WTC11 (cell line): ENCODE measurements at regions not wholly inside any gene's neighbourhood (a gene's known extent, or its start where the extent isn't known, plus 50 kb on each side); places are given as distances from the start of the nearest gene placed in this dataset.
"Not testable (repeated sequence)": the region's sequence is repeated elsewhere in the genome, so short reads cannot be mapped to it uniquely, and the experiment has no call there.

Source experiments
- ATAC-seq: fragments of 200-7000 bp; cut with Tn5 transposase; 2 replicates; pipeline ENCODE4 v1.10.0; 2021; ENCODE audit warnings: mild to moderate bottlenecking, moderate library complexity
- CTCF ChIA-PET: fragments of 300-600 bp; sonication (Branson Sonifier 250); formaldehyde crosslinking; loops from one replicate; lab custom pipeline; 2021; ENCODE audit warnings: antibody characterized with exemption; lab: Charles Lee
- POLR2A ChIA-PET: fragments of 350-600 bp; sonication (Branson Sonifier 250); formaldehyde crosslinking; loops from one replicate; lab custom pipeline; 2021; ENCODE audit warnings: antibody characterized with exemption; lab: Charles Lee
- DNase-seq: peaks from one replicate; pipeline ENCODE4 v3.0.0; 2021; ENCODE audit warnings: low spot score
- H3K27ac Mint-ChIP-seq: 2 replicates; pipeline ENCODE4 v1.8.0; 2021; ENCODE audit warnings: mixed read lengths
- H3K27me3 Mint-ChIP-seq: 2 replicates; pipeline ENCODE4 v1.8.0; 2021; ENCODE audit warnings: low read depth, mild to moderate bottlenecking, moderate library complexity, mixed read lengths
- H3K36me3 Mint-ChIP-seq: 2 replicates; pipeline ENCODE4 v1.8.0; 2021; ENCODE audit warnings: mixed read lengths
- H3K4me1 Mint-ChIP-seq: 2 replicates; pipeline ENCODE4 v1.8.0; 2022; ENCODE audit warnings: mixed read lengths
- H3K4me3 Mint-ChIP-seq: 2 replicates; pipeline ENCODE4 v1.8.0; 2021; ENCODE audit warnings: mild to moderate bottlenecking, moderate library complexity, mixed read lengths
- H3K9me3 Mint-ChIP-seq: 2 replicates; pipeline ENCODE4 v1.8.0; 2021; ENCODE audit warnings: mixed read lengths
- CREB1 ChIP-seq: sonication (generic); formaldehyde crosslinking; IDR thresholded peaks from 2 replicates; pipeline ENCODE4 v1.8.0; 2023; ENCODE audit warnings: mild to moderate bottlenecking, missing genetic modification reagents
- EMX1 ChIP-seq: fragments of 250-450 bp; sonication (Bioruptor Pico); IDR thresholded peaks from 2 replicates; pipeline ENCODE4 v1.8.0; 2021; ENCODE audit warnings: mild to moderate bottlenecking
- FOXJ3 ChIP-seq: sonication (generic); formaldehyde crosslinking; IDR thresholded peaks from 2 replicates; pipeline ENCODE4 v1.9.0; 2021; ENCODE audit warnings: missing genetic modification reagents, mild to moderate bottlenecking, borderline replicate concordance
- SMAD4 ChIP-seq: sonication (generic); formaldehyde crosslinking; IDR thresholded peaks from 2 replicates; pipeline ENCODE4 v1.8.0; 2022; ENCODE audit warnings: mild to moderate bottlenecking, missing genetic modification reagents
- ZNF396 ChIP-seq: fragments of 250-450 bp; sonication (Bioruptor Pico); IDR thresholded peaks from 2 replicates; pipeline ENCODE4 v1.8.0; 2021; ENCODE audit warnings: mild to moderate bottlenecking, moderate library complexity, borderline replicate concordance
- ZNF671 ChIP-seq: fragments of 250-450 bp; sonication (Bioruptor Pico); IDR thresholded peaks from 2 replicates; pipeline ENCODE4 v1.8.0; 2021; ENCODE audit warnings: mild to moderate bottlenecking
- TF ChIP-seq, protein P1 (sequence below): sonication (generic); formaldehyde crosslinking; IDR thresholded peaks from 2 replicates; pipeline ENCODE4 v1.8.1; 2023; ENCODE audit warnings: mild to moderate bottlenecking, moderate library complexity, missing genetic modification reagents
- TF ChIP-seq, protein P2 (sequence below): sonication (generic); formaldehyde crosslinking; IDR thresholded peaks from 2 replicates; pipeline ENCODE4 v1.8.1; 2022; ENCODE audit warnings: missing genetic modification reagents, borderline replicate concordance
- TF ChIP-seq, protein P3 (sequence below): fragments of 200-600 bp; IDR thresholded peaks from 2 replicates; pipeline ENCODE4 v1.8.0; 2022; ENCODE audit warnings: antibody characterized with exemption
- TF ChIP-seq, protein P4 (sequence below): sonication (generic); formaldehyde crosslinking; IDR thresholded peaks from 2 replicates; pipeline ENCODE4 v1.8.0; 2023; ENCODE audit warnings: missing genetic modification reagents
- TF ChIP-seq, protein P5 (sequence below): sonication (generic); formaldehyde crosslinking; IDR thresholded peaks from 2 replicates; pipeline ENCODE4 v1.8.0; 2022; ENCODE audit warnings: mild to moderate bottlenecking, missing genetic modification reagents

DNA sequence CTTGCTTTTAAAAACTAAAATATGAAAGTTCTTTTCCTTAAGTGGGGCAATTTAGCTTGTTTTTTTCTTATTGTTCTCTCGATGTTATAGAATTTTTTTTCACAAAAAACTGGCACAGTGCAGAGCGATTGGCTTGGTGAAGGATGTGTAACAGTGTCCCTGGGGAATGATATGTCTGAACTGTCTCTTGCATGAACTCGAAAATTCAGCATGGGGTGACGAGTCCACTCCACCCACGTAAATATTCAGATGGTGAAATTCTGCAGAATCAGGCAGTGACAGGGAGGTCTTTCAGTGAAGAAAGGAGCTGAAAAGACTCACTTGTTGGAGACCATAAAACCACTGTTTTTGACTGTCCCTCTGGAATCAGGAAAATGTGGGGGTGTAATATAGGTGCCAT lies 505.3 kb downstream of the MMUT start (continued):
- TF ChIP-seq, protein P1, sequence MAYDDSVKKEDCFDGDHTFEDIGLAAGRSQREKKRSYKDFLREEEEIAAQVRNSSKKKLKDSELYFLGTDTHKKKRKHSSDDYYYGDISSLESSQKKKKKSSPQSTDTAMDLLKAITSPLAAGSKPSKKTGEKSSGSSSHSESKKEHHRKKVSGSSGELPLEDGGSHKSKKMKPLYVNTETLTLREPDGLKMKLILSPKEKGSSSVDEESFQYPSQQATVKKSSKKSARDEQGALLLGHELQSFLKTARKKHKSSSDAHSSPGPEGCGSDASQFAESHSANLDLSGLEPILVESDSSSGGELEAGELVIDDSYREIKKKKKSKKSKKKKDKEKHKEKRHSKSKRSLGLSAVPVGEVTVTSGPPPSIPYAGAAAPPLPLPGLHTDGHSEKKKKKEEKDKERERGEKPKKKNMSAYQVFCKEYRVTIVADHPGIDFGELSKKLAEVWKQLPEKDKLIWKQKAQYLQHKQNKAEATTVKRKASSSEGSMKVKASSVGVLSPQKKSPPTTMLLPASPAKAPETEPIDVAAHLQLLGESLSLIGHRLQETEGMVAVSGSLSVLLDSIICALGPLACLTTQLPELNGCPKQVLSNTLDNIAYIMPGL (CRISPR knock-in tag): no peak
- TF ChIP-seq, protein P2, sequence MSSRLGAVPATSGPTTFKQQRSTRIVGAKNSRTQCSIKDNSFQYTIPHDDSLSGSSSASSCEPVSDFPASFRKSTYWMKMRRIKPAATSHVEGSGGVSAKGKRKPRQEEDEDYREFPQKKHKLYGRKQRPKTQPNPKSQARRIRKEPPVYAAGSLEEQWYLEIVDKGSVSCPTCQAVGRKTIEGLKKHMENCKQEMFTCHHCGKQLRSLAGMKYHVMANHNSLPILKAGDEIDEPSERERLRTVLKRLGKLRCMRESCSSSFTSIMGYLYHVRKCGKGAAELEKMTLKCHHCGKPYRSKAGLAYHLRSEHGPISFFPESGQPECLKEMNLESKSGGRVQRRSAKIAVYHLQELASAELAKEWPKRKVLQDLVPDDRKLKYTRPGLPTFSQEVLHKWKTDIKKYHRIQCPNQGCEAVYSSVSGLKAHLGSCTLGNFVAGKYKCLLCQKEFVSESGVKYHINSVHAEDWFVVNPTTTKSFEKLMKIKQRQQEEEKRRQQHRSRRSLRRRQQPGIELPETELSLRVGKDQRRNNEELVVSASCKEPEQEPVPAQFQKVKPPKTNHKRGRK (CRISPR knock-in tag): no peak
- TF ChIP-seq, all 79 proteins: peak for 0

DNA sequence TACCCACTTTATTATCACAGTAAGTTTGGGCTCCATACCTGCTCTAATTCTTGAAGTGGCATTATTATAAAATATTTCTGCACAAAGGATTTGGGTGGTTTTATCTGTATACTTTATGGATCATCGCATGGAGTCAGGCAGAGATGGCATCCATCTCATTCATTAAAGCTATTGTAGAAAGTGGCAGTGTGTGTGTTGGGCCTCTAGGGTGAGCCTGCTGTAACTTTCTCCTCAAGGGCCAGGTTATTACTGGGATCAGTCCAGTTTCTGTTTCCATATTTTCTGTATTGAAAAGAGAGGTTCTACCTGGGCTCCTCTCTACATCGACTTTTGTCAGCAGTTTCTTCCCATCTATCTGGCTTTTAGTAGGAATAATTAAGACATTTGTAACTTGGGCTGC lies 511.1 kb downstream of the MMUT start:
- H3K4me1 Mint-ChIP-seq: no peaks in the 10 kb centered on the region
- ChIA-PET CTCF (interaction anchor here (0.6 kb wide), 1 partner anchor 72 kb away, joined by 3 read pairs; no protein-coding TSS in a partner anchor), POLR2A (no interaction called here)
- DNase-seq (no peak), ATAC-seq (no peak)
- H3K4me3 Mint-ChIP-seq: no peak overlapping the region
- TF ChIP-seq SMAD4 (CRISPR knock-in tag): no peak
- TF ChIP-seq CREB1 (CRISPR knock-in tag): no peak
- TF ChIP-seq FOXJ3 (CRISPR knock-in tag): no peak
- TF ChIP-seq, protein P1 (CRISPR knock-in tag): no peak
- TF ChIP-seq, protein P3, sequence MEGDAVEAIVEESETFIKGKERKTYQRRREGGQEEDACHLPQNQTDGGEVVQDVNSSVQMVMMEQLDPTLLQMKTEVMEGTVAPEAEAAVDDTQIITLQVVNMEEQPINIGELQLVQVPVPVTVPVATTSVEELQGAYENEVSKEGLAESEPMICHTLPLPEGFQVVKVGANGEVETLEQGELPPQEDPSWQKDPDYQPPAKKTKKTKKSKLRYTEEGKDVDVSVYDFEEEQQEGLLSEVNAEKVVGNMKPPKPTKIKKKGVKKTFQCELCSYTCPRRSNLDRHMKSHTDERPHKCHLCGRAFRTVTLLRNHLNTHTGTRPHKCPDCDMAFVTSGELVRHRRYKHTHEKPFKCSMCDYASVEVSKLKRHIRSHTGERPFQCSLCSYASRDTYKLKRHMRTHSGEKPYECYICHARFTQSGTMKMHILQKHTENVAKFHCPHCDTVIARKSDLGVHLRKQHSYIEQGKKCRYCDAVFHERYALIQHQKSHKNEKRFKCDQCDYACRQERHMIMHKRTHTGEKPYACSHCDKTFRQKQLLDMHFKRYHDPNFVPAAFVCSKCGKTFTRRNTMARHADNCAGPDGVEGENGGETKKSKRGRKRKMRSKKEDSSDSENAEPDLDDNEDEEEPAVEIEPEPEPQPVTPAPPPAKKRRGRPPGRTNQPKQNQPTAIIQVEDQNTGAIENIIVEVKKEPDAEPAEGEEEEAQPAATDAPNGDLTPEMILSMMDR: no peak
- TF ChIP-seq ZNF396 (CRISPR knock-in tag): no peak
- TF ChIP-seq EMX1: no peak
- TF ChIP-seq, protein P4, sequence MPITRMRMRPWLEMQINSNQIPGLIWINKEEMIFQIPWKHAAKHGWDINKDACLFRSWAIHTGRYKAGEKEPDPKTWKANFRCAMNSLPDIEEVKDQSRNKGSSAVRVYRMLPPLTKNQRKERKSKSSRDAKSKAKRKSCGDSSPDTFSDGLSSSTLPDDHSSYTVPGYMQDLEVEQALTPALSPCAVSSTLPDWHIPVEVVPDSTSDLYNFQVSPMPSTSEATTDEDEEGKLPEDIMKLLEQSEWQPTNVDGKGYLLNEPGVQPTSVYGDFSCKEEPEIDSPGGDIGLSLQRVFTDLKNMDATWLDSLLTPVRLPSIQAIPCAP (CRISPR knock-in tag): no peak
- TF ChIP-seq, protein P5, sequence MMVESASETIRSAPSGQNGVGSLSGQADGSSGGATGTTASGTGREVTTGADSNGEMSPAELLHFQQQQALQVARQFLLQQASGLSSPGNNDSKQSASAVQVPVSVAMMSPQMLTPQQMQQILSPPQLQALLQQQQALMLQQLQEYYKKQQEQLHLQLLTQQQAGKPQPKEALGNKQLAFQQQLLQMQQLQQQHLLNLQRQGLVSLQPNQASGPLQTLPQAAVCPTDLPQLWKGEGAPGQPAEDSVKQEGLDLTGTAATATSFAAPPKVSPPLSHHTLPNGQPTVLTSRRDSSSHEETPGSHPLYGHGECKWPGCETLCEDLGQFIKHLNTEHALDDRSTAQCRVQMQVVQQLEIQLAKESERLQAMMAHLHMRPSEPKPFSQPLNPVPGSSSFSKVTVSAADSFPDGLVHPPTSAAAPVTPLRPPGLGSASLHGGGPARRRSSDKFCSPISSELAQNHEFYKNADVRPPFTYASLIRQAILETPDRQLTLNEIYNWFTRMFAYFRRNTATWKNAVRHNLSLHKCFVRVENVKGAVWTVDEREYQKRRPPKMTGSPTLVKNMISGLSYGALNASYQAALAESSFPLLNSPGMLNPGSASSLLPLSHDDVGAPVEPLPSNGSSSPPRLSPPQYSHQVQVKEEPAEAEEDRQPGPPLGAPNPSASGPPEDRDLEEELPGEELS (CRISPR knock-in tag): no peak
- no peak for TF ChIP-seq ZNF671 (CRISPR knock-in tag)
- no peaks in the 10 kb centered on the region for H3K9me3 Mint-ChIP-seq
- no peak overlapping the region for H3K27ac Mint-ChIP-seq
- H3K36me3 Mint-ChIP-seq: no peaks in the 10 kb centered on the region
- no peaks in the 10 kb centered on the region for H3K27me3 Mint-ChIP-seq

DNA sequence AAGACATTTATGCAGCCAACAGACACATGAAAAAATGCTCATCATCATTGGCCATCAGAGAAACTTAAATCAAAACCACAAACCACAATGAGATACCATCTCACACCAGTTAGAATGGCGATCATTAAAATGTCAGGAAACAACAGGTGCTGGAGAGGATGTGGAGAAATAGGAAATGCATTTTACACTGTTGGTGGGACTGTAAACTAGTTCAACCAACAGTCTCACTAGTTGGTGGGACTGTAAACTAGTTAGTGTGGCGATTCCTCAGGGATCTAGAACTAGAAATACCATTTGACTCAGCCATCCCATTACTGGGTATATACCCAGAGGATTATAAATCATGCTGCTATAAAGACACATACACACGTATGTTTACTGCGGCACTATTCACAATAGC lies 518.8 kb downstream of the MMUT start:
- DNase-seq, POLR2A ChIA-PET, CTCF ChIA-PET, H3K4me3 Mint-ChIP-seq, H3K36me3 Mint-ChIP-seq, H3K9me3 Mint-ChIP-seq, H3K27ac Mint-ChIP-seq, H3K4me1 Mint-ChIP-seq, ATAC-seq, H3K27me3 Mint-ChIP-seq: not testable (repeated sequence)
